ENCODE measurements at regions not wholly inside any gene's neighbourhood (a gene's known extent, or its start where the extent isn't known, plus 50 kb on each side); places are given as distances from the start of the nearest gene placed in this dataset.

DNA sequence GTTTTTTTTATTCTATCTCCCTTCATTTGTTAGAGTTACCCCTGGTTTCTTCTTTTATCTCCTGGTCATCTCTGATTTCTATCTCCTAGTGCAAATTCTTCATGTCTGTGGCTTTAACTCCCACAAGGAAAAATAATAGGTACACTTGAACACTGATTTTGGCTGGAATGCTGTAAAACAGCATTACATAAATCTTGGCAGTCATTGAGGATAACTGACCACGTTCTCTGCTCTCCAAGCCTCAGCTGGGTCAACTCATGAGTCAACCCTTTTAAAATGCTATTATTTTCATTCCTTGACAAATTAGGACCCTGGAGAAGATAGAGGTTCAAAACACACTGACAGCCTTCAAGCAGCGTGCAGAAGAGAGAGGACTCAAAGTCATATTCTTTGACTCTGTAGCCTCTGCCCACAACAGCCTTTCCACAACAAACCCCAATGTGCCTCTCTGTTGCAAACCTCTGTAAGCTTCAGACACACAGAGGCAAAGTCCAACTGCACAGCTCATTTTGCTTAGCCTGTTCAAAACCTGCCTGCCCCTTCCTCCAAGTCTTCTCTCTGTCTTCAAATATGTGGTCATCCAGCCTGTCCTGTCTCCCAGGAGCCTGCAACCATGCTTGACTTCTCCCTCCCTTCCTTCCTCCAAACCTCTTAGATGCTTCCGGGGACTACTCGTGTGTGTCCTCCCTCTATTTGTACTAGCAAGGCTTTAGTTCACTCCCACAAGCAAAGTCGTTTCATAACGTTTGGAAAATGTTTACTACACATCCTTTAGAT, 398.4 kb downstream of the MED10 start:
- TF ChIP-seq, protein P1, sequence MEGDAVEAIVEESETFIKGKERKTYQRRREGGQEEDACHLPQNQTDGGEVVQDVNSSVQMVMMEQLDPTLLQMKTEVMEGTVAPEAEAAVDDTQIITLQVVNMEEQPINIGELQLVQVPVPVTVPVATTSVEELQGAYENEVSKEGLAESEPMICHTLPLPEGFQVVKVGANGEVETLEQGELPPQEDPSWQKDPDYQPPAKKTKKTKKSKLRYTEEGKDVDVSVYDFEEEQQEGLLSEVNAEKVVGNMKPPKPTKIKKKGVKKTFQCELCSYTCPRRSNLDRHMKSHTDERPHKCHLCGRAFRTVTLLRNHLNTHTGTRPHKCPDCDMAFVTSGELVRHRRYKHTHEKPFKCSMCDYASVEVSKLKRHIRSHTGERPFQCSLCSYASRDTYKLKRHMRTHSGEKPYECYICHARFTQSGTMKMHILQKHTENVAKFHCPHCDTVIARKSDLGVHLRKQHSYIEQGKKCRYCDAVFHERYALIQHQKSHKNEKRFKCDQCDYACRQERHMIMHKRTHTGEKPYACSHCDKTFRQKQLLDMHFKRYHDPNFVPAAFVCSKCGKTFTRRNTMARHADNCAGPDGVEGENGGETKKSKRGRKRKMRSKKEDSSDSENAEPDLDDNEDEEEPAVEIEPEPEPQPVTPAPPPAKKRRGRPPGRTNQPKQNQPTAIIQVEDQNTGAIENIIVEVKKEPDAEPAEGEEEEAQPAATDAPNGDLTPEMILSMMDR (IDR thresholded peaks at IDR 0.05; ENCODE audit: low read depth, low read length, poor library complexity, severe bottlenecking) = no peak
- no peak for TF ChIP-seq EZH2phosphoT487 (IDR thresholded peaks at IDR 0.05; ENCODE audit: borderline replicate concordance, low read length)

Measured in DOHH2 (cell line).